Keratinocyte (primary cell): ENCODE measurements at regions not wholly inside any gene's neighbourhood (a gene's known extent, or its start where the extent isn't known, plus 50 kb on each side); places are given as distances from the start of the nearest gene placed in this dataset.

Experiments used
- DNase-seq: peaks from one replicate; pipeline ENCODE4 v3.0.0-alpha.2; 2011; ENCODE audit warnings: low read depth, missing footprints, low spot score
- FAIRE-seq: peaks from 2 replicates; lab custom pipeline; 2011; peaks lifted over from hg19 to GRCh38; lab: Jason Lieb, UNC
- H2AFZ ChIP-seq: 2 replicates; pipeline ENCODE4 v1.6.0; 2012; ENCODE audit warnings: low read length, control low read depth, inconsistent platforms; ENCODE audit not compliant: control insufficient read depth
- H3K27ac ChIP-seq: 2 replicates; pipeline ENCODE4 v1.5.1; 2011; ENCODE audit warnings: low read length; ENCODE audit not compliant: control insufficient read depth, insufficient read depth
- H3K27me3 ChIP-seq: 3 replicates; pipeline ENCODE4 v1.6.0; 2011; ENCODE audit warnings: low read length; ENCODE audit not compliant: control insufficient read depth, insufficient read depth; ENCODE audit errors: extremely low read depth
- H3K36me3 ChIP-seq, 2 experiments: 2 replicates in 1 of 2; 3 replicates in 1 of 2; pipeline ENCODE4 v1.5.1; 2011; ENCODE audit warnings: low read length in 2 of 2, mild to moderate bottlenecking in 1 of 2; ENCODE audit not compliant: control insufficient read depth in 2 of 2, insufficient read depth in 2 of 2; ENCODE audit errors: extremely low read depth in 1 of 2
- H3K4me1 ChIP-seq: 3 replicates; pipeline ENCODE4 v1.5.1; 2011; ENCODE audit warnings: low read length; ENCODE audit not compliant: control insufficient read depth, insufficient read depth; ENCODE audit errors: extremely low read depth
- H3K4me2 ChIP-seq: 3 replicates; pipeline ENCODE4 v1.6.0; 2011; ENCODE audit warnings: low read depth, low read length; ENCODE audit not compliant: control insufficient read depth, insufficient read depth; ENCODE audit errors: extremely low read depth
- H3K4me3 ChIP-seq, 3 experiments: fragments of 200-600 bp in 1 of 3; sonication (generic) in 1 of 3; 2 replicates in 2 of 3; 3 replicates in 1 of 3; pipeline ENCODE4 v1.5.1; 2011 to 2016; ENCODE audit warnings: low read length in 3 of 3, mild to moderate bottlenecking in 3 of 3, control low read depth in 2 of 3, inconsistent platforms in 1 of 3, low read depth in 1 of 3, mixed read lengths in 1 of 3, mixed run types in 1 of 3, moderate library complexity in 1 of 3; ENCODE audit not compliant: control insufficient read depth in 2 of 3, insufficient read depth in 2 of 3; ENCODE audit errors: extremely low read depth in 1 of 3
- H3K79me2 ChIP-seq: 2 replicates; pipeline ENCODE4 v1.6.0; 2012; ENCODE audit warnings: low read length; ENCODE audit not compliant: control insufficient read depth, insufficient read depth
- H3K9ac ChIP-seq: 3 replicates; pipeline ENCODE4 v1.6.0; 2011; ENCODE audit warnings: low read length; ENCODE audit not compliant: control insufficient read depth, insufficient read depth; ENCODE audit errors: extremely low read depth
- H3K9me1 ChIP-seq: 3 replicates; pipeline ENCODE4 v1.6.0; 2011; ENCODE audit warnings: low read length; ENCODE audit not compliant: control insufficient read depth, insufficient read depth; ENCODE audit errors: extremely low read depth
- H3K9me3 ChIP-seq: 2 replicates; pipeline ENCODE4 v1.5.1; 2012; ENCODE audit warnings: low read depth, low read length; ENCODE audit not compliant: control insufficient read depth
- H4K20me1 ChIP-seq: 3 replicates; pipeline ENCODE4 v1.6.0; 2011; ENCODE audit warnings: low read length; ENCODE audit not compliant: control insufficient read depth, insufficient read depth; ENCODE audit errors: extremely low read depth
- EZH2 ChIP-seq: IDR thresholded peaks from one replicate; pipeline ENCODE4 v1.6.1; 2012; ENCODE audit warnings: inconsistent platforms, mild to moderate bottlenecking, low read length, moderate library complexity
- dilution Hi-C: fragments of 300-500 bp; cut with MboI; formaldehyde crosslinking; loops from one replicate; pipeline ENCODE4 v1.7.0; 2020; ENCODE audit warnings: low sequenced_read_pairs; ENCODE audit not compliant: extremely low pct_ligation_motif_present
- TF ChIP-seq, protein P1 (sequence below), 3 experiments: IDR thresholded peaks in 1 of 3; conservative IDR thresholded peaks in 1 of 3; optimal IDR thresholded peaks in 1 of 3; 2 replicates in 2 of 3; 3 replicates in 1 of 3; pipeline versions ENCODE3 to v1.5.1; 2011; ENCODE audit warnings: low read length in 3 of 3, mild to moderate bottlenecking in 3 of 3, moderate library complexity in 2 of 3, control low read depth in 1 of 3, inconsistent platforms in 1 of 3; ENCODE audit not compliant: insufficient read depth in 2 of 3; ENCODE audit errors: extremely low read depth in 1 of 3

- dilution Hi-C loops = no loop called here
- no peak overlapping the region for H3K9ac ChIP-seq
- no peak overlapping the region for H3K4me2 ChIP-seq
- no peaks in the 10 kb centered on the region for H3K9me1 ChIP-seq
- no peak overlapping the region for H3K4me3 ChIP-seq
- H3K79me2 ChIP-seq = no peaks in the 10 kb centered on the region
- H3K9me3 ChIP-seq = no peaks in the 10 kb centered on the region
- H4K20me1 ChIP-seq = no peaks in the 10 kb centered on the region
- H3K4me1 ChIP-seq = no peaks in the 10 kb centered on the region
- no peak overlapping the region for H2AFZ ChIP-seq
- H3K27ac ChIP-seq = no peak overlapping the region
- peaks cover 29% of the 10 kb centered on the region for H3K27me3 ChIP-seq
- DNase-seq = no peak
- H3K36me3 ChIP-seq = no peaks in the 10 kb centered on the region
- no peak for FAIRE-seq
- TF ChIP-seq EZH2 = no peak
- TF ChIP-seq, protein P1, sequence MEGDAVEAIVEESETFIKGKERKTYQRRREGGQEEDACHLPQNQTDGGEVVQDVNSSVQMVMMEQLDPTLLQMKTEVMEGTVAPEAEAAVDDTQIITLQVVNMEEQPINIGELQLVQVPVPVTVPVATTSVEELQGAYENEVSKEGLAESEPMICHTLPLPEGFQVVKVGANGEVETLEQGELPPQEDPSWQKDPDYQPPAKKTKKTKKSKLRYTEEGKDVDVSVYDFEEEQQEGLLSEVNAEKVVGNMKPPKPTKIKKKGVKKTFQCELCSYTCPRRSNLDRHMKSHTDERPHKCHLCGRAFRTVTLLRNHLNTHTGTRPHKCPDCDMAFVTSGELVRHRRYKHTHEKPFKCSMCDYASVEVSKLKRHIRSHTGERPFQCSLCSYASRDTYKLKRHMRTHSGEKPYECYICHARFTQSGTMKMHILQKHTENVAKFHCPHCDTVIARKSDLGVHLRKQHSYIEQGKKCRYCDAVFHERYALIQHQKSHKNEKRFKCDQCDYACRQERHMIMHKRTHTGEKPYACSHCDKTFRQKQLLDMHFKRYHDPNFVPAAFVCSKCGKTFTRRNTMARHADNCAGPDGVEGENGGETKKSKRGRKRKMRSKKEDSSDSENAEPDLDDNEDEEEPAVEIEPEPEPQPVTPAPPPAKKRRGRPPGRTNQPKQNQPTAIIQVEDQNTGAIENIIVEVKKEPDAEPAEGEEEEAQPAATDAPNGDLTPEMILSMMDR (optimal IDR thresholded peaks at IDR 0.05 in 1 of 3, IDR thresholded peaks at IDR 0.05 in 1 of 3, conservative IDR thresholded peaks at IDR 0.05 in 1 of 3; ENCODE audit: extremely low read depth in 1 of 3, insufficient read depth in 2 of 3, low read length in 3 of 3) = no peak
These were observed 103.1 kb downstream of the SOX9 start for GRCh38 chr17:72223866-72224291.

DNA sequence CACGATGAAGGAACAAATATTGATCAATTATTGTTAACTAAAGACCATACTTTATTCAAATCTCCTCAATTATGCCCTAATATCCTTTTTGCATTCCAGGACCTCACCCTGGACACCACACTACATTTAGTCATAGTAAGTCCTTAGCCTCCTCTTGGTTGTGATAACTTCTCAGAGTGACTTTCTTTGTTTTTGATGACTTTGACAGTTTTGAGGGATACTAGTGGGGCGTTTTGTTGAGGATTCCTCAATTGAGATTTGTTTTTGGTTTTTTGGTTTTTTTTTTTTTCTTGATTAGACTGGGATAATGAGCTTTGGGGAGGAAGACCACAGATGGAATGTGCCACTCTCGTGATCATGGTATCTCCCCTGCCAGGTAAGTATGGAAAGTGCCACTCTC is 105.5 kb downstream of the SOX9 start:
- H3K27ac ChIP-seq = no peak overlapping the region
- DNase-seq (no peak), FAIRE-seq (no peak)
- no peak overlapping the region for H2AFZ ChIP-seq
- no peak for TF ChIP-seq EZH2
- TF ChIP-seq, protein P1 (optimal IDR thresholded peaks at IDR 0.05 in 1 of 3, IDR thresholded peaks at IDR 0.05 in 1 of 3, conservative IDR thresholded peaks at IDR 0.05 in 1 of 3; ENCODE audit: extremely low read depth in 1 of 3, insufficient read depth in 2 of 3, low read length in 3 of 3) = no peak
- no peaks in the 10 kb centered on the region for H3K36me3 ChIP-seq
- no peaks in the 10 kb centered on the region for H3K79me2 ChIP-seq
- H3K4me1 ChIP-seq = no peaks in the 10 kb centered on the region
- H3K9me1 ChIP-seq = no peaks in the 10 kb centered on the region
- no peak overlapping the region for H3K4me2 ChIP-seq
- H3K9me3 ChIP-seq = no peaks in the 10 kb centered on the region
- H3K27me3 ChIP-seq = peaks cover 5% of the 10 kb centered on the region
- no peak overlapping the region for H3K4me3 ChIP-seq
- H3K9ac ChIP-seq = no peak overlapping the region
- dilution Hi-C loops = no loop called here
- no peaks in the 10 kb centered on the region for H4K20me1 ChIP-seq
